WTC11 (cell line): ENCODE measurements at regions not wholly inside any gene's neighbourhood (a gene's known extent, or its start where the extent isn't known, plus 50 kb on each side); places are given as distances from the start of the nearest gene placed in this dataset.

ENCODE experiments used
- ATAC-seq: fragments of 200-7000 bp; cut with Tn5 transposase; 2 replicates; pipeline ENCODE4 v1.10.0; 2021; ENCODE audit warnings: mild to moderate bottlenecking, moderate library complexity
- CTCF ChIA-PET: fragments of 300-600 bp; sonication (Branson Sonifier 250); formaldehyde crosslinking; loops from one replicate; lab custom pipeline; 2021; ENCODE audit warnings: antibody characterized with exemption; lab: Charles Lee
- POLR2A ChIA-PET: fragments of 350-600 bp; sonication (Branson Sonifier 250); formaldehyde crosslinking; loops from one replicate; lab custom pipeline; 2021; ENCODE audit warnings: antibody characterized with exemption; lab: Charles Lee
- DNase-seq: peaks from one replicate; pipeline ENCODE4 v3.0.0; 2021; ENCODE audit warnings: low spot score
- H3K27ac Mint-ChIP-seq: 2 replicates; pipeline ENCODE4 v1.8.0; 2021; ENCODE audit warnings: mixed read lengths
- H3K27me3 Mint-ChIP-seq: 2 replicates; pipeline ENCODE4 v1.8.0; 2021; ENCODE audit warnings: low read depth, mild to moderate bottlenecking, moderate library complexity, mixed read lengths
- H3K36me3 Mint-ChIP-seq: 2 replicates; pipeline ENCODE4 v1.8.0; 2021; ENCODE audit warnings: mixed read lengths
- H3K4me1 Mint-ChIP-seq: 2 replicates; pipeline ENCODE4 v1.8.0; 2022; ENCODE audit warnings: mixed read lengths
- H3K4me3 Mint-ChIP-seq: 2 replicates; pipeline ENCODE4 v1.8.0; 2021; ENCODE audit warnings: mild to moderate bottlenecking, moderate library complexity, mixed read lengths
- H3K9me3 Mint-ChIP-seq: 2 replicates; pipeline ENCODE4 v1.8.0; 2021; ENCODE audit warnings: mixed read lengths
- CREB1 ChIP-seq: sonication (generic); formaldehyde crosslinking; IDR thresholded peaks from 2 replicates; pipeline ENCODE4 v1.8.0; 2023; ENCODE audit warnings: mild to moderate bottlenecking, missing genetic modification reagents
- EMX1 ChIP-seq: fragments of 250-450 bp; sonication (Bioruptor Pico); IDR thresholded peaks from 2 replicates; pipeline ENCODE4 v1.8.0; 2021; ENCODE audit warnings: mild to moderate bottlenecking
- KAT7 ChIP-seq: sonication (generic); formaldehyde crosslinking; IDR thresholded peaks from 2 replicates; pipeline ENCODE4 v1.8.1; 2023; ENCODE audit warnings: missing genetic modification reagents, mild to moderate bottlenecking, borderline replicate concordance
- NFYB ChIP-seq: sonication (generic); formaldehyde crosslinking; conservative IDR thresholded peaks from 2 replicates; pipeline ENCODE4 v1.8.0; 2022; ENCODE audit warnings: low read depth, missing genetic modification reagents
- PRDM15 ChIP-seq: sonication (generic); formaldehyde crosslinking; IDR thresholded peaks from 2 replicates; pipeline ENCODE4 v1.8.0; 2022; ENCODE audit warnings: missing genetic modification reagents
- RELA ChIP-seq: sonication (generic); formaldehyde crosslinking; IDR thresholded peaks from 2 replicates; pipeline ENCODE4 v1.8.1; 2022; ENCODE audit warnings: missing genetic modification reagents, mild to moderate bottlenecking, borderline replicate concordance
- SP1 ChIP-seq: sonication (generic); formaldehyde crosslinking; conservative IDR thresholded peaks from 2 replicates; pipeline ENCODE4 v1.8.1; 2022; ENCODE audit warnings: missing genetic modification reagents
- ZNF121 ChIP-seq: sonication (generic); formaldehyde crosslinking; IDR thresholded peaks from 2 replicates; pipeline ENCODE4 v1.8.0; 2023; ENCODE audit warnings: missing genetic modification reagents
- ZNF281 ChIP-seq: sonication (generic); formaldehyde crosslinking; IDR thresholded peaks from 2 replicates; pipeline ENCODE4 v1.8.0; 2023; ENCODE audit warnings: mild to moderate bottlenecking, missing genetic modification reagents
- TF ChIP-seq, protein P1 (sequence below): sonication (generic); formaldehyde crosslinking; IDR thresholded peaks from 2 replicates; pipeline ENCODE4 v1.8.0; 2023; ENCODE audit warnings: missing genetic modification reagents, mild to moderate bottlenecking, borderline replicate concordance
- TF ChIP-seq, protein P2 (sequence below): fragments of 200-600 bp; IDR thresholded peaks from 2 replicates; pipeline ENCODE4 v1.8.0; 2022; ENCODE audit warnings: antibody characterized with exemption

DNA sequence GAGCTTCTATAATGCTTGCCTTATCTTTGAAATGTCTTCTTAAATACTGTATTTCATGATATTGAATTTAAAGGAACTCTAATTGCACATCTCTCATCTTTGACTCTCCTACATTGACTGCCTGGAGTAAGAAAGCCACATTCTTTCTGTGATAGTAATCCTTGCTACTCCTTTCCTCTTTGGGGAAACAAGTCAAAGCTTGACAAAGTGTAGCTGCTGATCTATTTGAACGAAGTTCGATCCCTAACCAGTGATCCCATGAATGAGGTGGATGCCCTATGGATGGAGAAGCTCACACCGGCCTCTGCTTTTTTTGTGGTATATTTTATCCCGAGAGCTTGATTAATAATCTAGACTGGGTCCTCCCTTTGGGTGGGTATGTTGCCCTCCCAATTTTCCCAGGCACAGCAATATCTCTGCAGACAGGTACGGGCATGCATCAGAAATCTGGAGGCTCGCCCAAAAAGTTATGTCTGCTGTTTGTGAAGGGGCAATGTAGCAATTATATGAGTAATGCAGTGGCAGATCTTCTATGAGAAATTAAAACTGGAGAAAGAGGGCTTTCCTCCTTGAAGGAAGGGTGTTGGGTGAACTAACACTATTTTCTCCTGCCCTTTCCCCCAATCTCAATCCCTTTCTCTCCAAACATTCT is 163.0 kb upstream of the FRMD6 start (continued):
- TF ChIP-seq, protein P1, sequence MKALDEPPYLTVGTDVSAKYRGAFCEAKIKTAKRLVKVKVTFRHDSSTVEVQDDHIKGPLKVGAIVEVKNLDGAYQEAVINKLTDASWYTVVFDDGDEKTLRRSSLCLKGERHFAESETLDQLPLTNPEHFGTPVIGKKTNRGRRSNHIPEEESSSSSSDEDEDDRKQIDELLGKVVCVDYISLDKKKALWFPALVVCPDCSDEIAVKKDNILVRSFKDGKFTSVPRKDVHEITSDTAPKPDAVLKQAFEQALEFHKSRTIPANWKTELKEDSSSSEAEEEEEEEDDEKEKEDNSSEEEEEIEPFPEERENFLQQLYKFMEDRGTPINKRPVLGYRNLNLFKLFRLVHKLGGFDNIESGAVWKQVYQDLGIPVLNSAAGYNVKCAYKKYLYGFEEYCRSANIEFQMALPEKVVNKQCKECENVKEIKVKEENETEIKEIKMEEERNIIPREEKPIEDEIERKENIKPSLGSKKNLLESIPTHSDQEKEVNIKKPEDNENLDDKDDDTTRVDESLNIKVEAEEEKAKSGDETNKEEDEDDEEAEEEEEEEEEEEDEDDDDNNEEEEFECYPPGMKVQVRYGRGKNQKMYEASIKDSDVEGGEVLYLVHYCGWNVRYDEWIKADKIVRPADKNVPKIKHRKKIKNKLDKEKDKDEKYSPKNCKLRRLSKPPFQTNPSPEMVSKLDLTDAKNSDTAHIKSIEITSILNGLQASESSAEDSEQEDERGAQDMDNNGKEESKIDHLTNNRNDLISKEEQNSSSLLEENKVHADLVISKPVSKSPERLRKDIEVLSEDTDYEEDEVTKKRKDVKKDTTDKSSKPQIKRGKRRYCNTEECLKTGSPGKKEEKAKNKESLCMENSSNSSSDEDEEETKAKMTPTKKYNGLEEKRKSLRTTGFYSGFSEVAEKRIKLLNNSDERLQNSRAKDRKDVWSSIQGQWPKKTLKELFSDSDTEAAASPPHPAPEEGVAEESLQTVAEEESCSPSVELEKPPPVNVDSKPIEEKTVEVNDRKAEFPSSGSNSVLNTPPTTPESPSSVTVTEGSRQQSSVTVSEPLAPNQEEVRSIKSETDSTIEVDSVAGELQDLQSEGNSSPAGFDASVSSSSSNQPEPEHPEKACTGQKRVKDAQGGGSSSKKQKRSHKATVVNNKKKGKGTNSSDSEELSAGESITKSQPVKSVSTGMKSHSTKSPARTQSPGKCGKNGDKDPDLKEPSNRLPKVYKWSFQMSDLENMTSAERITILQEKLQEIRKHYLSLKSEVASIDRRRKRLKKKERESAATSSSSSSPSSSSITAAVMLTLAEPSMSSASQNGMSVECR (CRISPR knock-in tag), result no peak
- TF ChIP-seq NFYB, result no peak
- TF ChIP-seq ZNF281, result no peak

- Mint-ChIP-seq H3K9me3 (peaks cover 31% of the 10 kb centered on the region), H3K4me1 (peaks cover 7% of the 10 kb centered on the region), H3K27me3 (no peaks in the 10 kb centered on the region), H3K36me3 (no peaks in the 10 kb centered on the region), H3K27ac (no peak overlapping the region), H3K4me3 (no peak overlapping the region)
- DNase-seq (no peak), ATAC-seq (no peak)
- CTCF ChIA-PET, result no interaction called here
- TF ChIP-seq CREB1 (CRISPR knock-in tag), result no peak
- TF ChIP-seq KAT7 (CRISPR knock-in tag), result no peak
- TF ChIP-seq SP1 (CRISPR knock-in tag), result no peak
- TF ChIP-seq ZNF121 (CRISPR knock-in tag), result no peak
- TF ChIP-seq ZNF281, result no peak
- TF ChIP-seq RELA, result no peak
- TF ChIP-seq PRDM15 (CRISPR knock-in tag), result no peak
- TF ChIP-seq, protein P2, sequence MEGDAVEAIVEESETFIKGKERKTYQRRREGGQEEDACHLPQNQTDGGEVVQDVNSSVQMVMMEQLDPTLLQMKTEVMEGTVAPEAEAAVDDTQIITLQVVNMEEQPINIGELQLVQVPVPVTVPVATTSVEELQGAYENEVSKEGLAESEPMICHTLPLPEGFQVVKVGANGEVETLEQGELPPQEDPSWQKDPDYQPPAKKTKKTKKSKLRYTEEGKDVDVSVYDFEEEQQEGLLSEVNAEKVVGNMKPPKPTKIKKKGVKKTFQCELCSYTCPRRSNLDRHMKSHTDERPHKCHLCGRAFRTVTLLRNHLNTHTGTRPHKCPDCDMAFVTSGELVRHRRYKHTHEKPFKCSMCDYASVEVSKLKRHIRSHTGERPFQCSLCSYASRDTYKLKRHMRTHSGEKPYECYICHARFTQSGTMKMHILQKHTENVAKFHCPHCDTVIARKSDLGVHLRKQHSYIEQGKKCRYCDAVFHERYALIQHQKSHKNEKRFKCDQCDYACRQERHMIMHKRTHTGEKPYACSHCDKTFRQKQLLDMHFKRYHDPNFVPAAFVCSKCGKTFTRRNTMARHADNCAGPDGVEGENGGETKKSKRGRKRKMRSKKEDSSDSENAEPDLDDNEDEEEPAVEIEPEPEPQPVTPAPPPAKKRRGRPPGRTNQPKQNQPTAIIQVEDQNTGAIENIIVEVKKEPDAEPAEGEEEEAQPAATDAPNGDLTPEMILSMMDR, result no peak
- no peak for TF ChIP-seq EMX1 (CRISPR knock-in tag)
- POLR2A ChIA-PET, result interaction anchor here (0.6 kb wide), 1 partner anchor 212 kb away, joined by 3 read pairs; no protein-coding TSS in a partner anchor
Observed at GRCh38 chr14:51490205-51490604, 161.5 kb upstream of the FRMD6 start.
